ENCODE measurements at regions not wholly inside any gene's neighbourhood (a gene's known extent, or its start where the extent isn't known, plus 50 kb on each side); places are given as distances from the start of the nearest gene placed in this dataset.

- no peak overlapping the region for H2AFZ ChIP-seq (ENCODE audit: low read length)
- H3K27ac ChIP-seq (ENCODE audit: low read length): no peak overlapping the region
- no peaks in the 10 kb centered on the region for H3F3A ChIP-seq (ENCODE audit: insufficient read depth, low read length)
- no peaks in the 10 kb centered on the region for H3K9me2 ChIP-seq (replicated peaks; ENCODE audit: insufficient read depth, low read length)
- H3K27me3 ChIP-seq (replicated peaks; ENCODE audit: insufficient read depth, low read length): no peaks in the 10 kb centered on the region
- no peak overlapping the region for H3K4me3 ChIP-seq (ENCODE audit: low read length)
- H3K9ac ChIP-seq (ENCODE audit: low read length): no peak overlapping the region
- H3K79me2 ChIP-seq (ENCODE audit: low read length): no peaks in the 10 kb centered on the region
- no peak overlapping the region for H3K4me2 ChIP-seq (ENCODE audit: low read depth, low read length)
- DNase-seq: no peak
- TF ChIP-seq EZH2 (optimal IDR thresholded peaks at IDR 0.05; ENCODE audit: low read depth, low read length): no peak
- no peak for TF ChIP-seq CTCF (IDR thresholded peaks at IDR 0.05; ENCODE audit: low read length)
- TF ChIP-seq EZH2phosphoT487 (IDR thresholded peaks at IDR 0.05; ENCODE audit: low read length): no peak
- no peaks in the 10 kb centered on the region for H3K4me1 ChIP-seq (ENCODE audit: low read length)
- H3K9me3 ChIP-seq (replicated peaks; ENCODE audit: insufficient read depth, low read length): no peaks in the 10 kb centered on the region
- no peaks in the 10 kb centered on the region for H3K36me3 ChIP-seq (replicated peaks; ENCODE audit: insufficient read depth, low read length)
- no peaks in the 10 kb centered on the region for H4K20me1 ChIP-seq (ENCODE audit: insufficient read depth, low read length)
Measured at GRCh38 chr10:59517341-59517899, 155.1 kb upstream of the FAM13C start.

- Histone ChIP-seq H3K9me2 (replicated peaks; ENCODE audit: insufficient read depth, low read length) (no peaks in the 10 kb centered on the region), H3F3A (ENCODE audit: insufficient read depth, low read length) (no peaks in the 10 kb centered on the region), H3K4me3 (ENCODE audit: low read length) (no peak overlapping the region), H3K36me3 (replicated peaks; ENCODE audit: insufficient read depth, low read length) (no peaks in the 10 kb centered on the region), H3K9ac (ENCODE audit: low read length) (no peak overlapping the region), H3K4me2 (ENCODE audit: low read depth, low read length) (no peak overlapping the region), H3K79me2 (ENCODE audit: low read length) (no peaks in the 10 kb centered on the region), H2AFZ (ENCODE audit: low read length) (no peak overlapping the region), H4K20me1 (ENCODE audit: insufficient read depth, low read length) (no peaks in the 10 kb centered on the region), H3K4me1 (ENCODE audit: low read length) (no peaks in the 10 kb centered on the region), H3K27ac (ENCODE audit: low read length) (no peak overlapping the region), H3K27me3 (replicated peaks; ENCODE audit: insufficient read depth, low read length) (no peaks in the 10 kb centered on the region), H3K9me3 (replicated peaks; ENCODE audit: insufficient read depth, low read length) (no peaks in the 10 kb centered on the region)
- no peak for DNase-seq
- TF ChIP-seq EZH2phosphoT487 (IDR thresholded peaks at IDR 0.05; ENCODE audit: low read length) (no peak), EZH2 (optimal IDR thresholded peaks at IDR 0.05; ENCODE audit: low read depth, low read length) (no peak), CTCF (IDR thresholded peaks at IDR 0.05; ENCODE audit: low read length) (no peak)
Measured at GRCh38 chr10:59513558-59513957, 151.2 kb upstream of the FAM13C start.

GRCh38 chr10:59512951-59513350, 150.6 kb upstream of the FAM13C start:
- Histone ChIP-seq H2AFZ (ENCODE audit: low read length) (no peak overlapping the region), H3K9me2 (replicated peaks; ENCODE audit: insufficient read depth, low read length) (no peaks in the 10 kb centered on the region), H3K36me3 (replicated peaks; ENCODE audit: insufficient read depth, low read length) (no peaks in the 10 kb centered on the region), H3K27ac (ENCODE audit: low read length) (no peak overlapping the region), H3K4me2 (ENCODE audit: low read depth, low read length) (no peak overlapping the region), H3K4me1 (ENCODE audit: low read length) (no peaks in the 10 kb centered on the region), H3K27me3 (replicated peaks; ENCODE audit: insufficient read depth, low read length) (no peaks in the 10 kb centered on the region), H3K9ac (ENCODE audit: low read length) (no peak overlapping the region), H4K20me1 (ENCODE audit: insufficient read depth, low read length) (no peaks in the 10 kb centered on the region), H3K9me3 (replicated peaks; ENCODE audit: insufficient read depth, low read length) (no peaks in the 10 kb centered on the region), H3K79me2 (ENCODE audit: low read length) (no peaks in the 10 kb centered on the region), H3F3A (ENCODE audit: insufficient read depth, low read length) (no peaks in the 10 kb centered on the region), H3K4me3 (ENCODE audit: low read length) (no peak overlapping the region)
- no peak for DNase-seq
- no peak for TF ChIP-seq CTCF (IDR thresholded peaks at IDR 0.05; ENCODE audit: low read length)
- no peak for TF ChIP-seq EZH2 (optimal IDR thresholded peaks at IDR 0.05; ENCODE audit: low read depth, low read length)
- TF ChIP-seq EZH2phosphoT487 (IDR thresholded peaks at IDR 0.05; ENCODE audit: low read length): no peak

All from MM.1S (cell line).